HL-60 (cell line): ENCODE measurements at regions not wholly inside any gene's neighbourhood (a gene's known extent, or its start where the extent isn't known, plus 50 kb on each side); places are given as distances from the start of the nearest gene placed in this dataset.

Source experiments
- DNase-seq, 2 experiments: peaks; one replicate each; pipeline ENCODE4 v3.0.0-alpha.2; 2010 to 2020; ENCODE audit warnings: low read depth in 1 of 2, low spot score in 1 of 2
- H3K27ac ChIP-seq: fragments of 250-450 bp; sonication (Bioruptor Pico); replicated peaks from 2 replicates; pipeline ENCODE4 v1.5.1; 2020; ENCODE audit warnings: mild to moderate bottlenecking, moderate library complexity
- H3K27me3 ChIP-seq: fragments of 250-450 bp; sonication (Bioruptor Pico); 2 replicates; pipeline ENCODE4 v1.5.1; 2021; ENCODE audit warnings: mild to moderate bottlenecking, moderate library complexity; ENCODE audit not compliant: insufficient read depth, poor library complexity, severe bottlenecking
- H3K4me3 ChIP-seq: replicated peaks from 2 replicates; pipeline ENCODE4 v1.5.1; 2011; ENCODE audit warnings: mild to moderate bottlenecking, control low read depth, low read length; ENCODE audit not compliant: insufficient read depth
- CTCF ChIP-seq: IDR thresholded peaks from one replicate; pipeline ENCODE4 v1.5.1; 2011; ENCODE audit warnings: low read length, control low read depth, inconsistent platforms; ENCODE audit not compliant: insufficient read depth
- GABPA ChIP-seq: IDR thresholded peaks from 2 replicates; pipeline ENCODE4 v1.6.1; 2012; ENCODE audit warnings: low read depth
- POLR2AphosphoS5 ChIP-seq: IDR thresholded peaks from 2 replicates; pipeline ENCODE4 v1.6.1; 2012; ENCODE audit warnings: low read depth
- REST ChIP-seq: IDR thresholded peaks from 2 replicates; pipeline ENCODE4 v1.6.1; 2012; ENCODE audit warnings: low read depth; ENCODE audit not compliant: insufficient replicate concordance
- SPI1 ChIP-seq: IDR thresholded peaks from 2 replicates; pipeline ENCODE4 v1.6.1; 2012; ENCODE audit warnings: low read depth, mild to moderate bottlenecking, borderline replicate concordance

- DNase-seq, result no peak
- no peaks in the 10 kb centered on the region for H3K27me3 ChIP-seq
- H3K4me3 ChIP-seq, result no peak overlapping the region
- TF ChIP-seq CTCF, result no peak
- TF ChIP-seq SPI1, result no peak
- TF ChIP-seq REST, result no peak
- TF ChIP-seq GABPA, result no peak
- no peak overlapping the region for H3K27ac ChIP-seq
Measured at GRCh38 chr10:71066600-71066999, 145.8 kb upstream of the UNC5B start.

GRCh38 chr10:71067098-71067740, 145.2 kb upstream of the UNC5B start:
- no peak for TF ChIP-seq POLR2AphosphoS5
- Histone ChIP-seq H3K27ac (no peak overlapping the region), H3K4me3 (no peak overlapping the region), H3K27me3 (no peaks in the 10 kb centered on the region)
- DNase-seq, result no peak

- Histone ChIP-seq H3K27ac (no peak overlapping the region), H3K4me3 (no peak overlapping the region), H3K27me3 (no peaks in the 10 kb centered on the region)
- DNase-seq, result no peak
- TF ChIP-seq SPI1, result no peak
- no peak for TF ChIP-seq GABPA
- TF ChIP-seq REST, result no peak
- TF ChIP-seq CTCF, result no peak
- no peak for TF ChIP-seq POLR2AphosphoS5
Measured at GRCh38 chr10:71068861-71069271, 143.5 kb upstream of the UNC5B start.

GRCh38 chr10:71069909-71070666, 142.3 kb upstream of the UNC5B start:
- no peak overlapping the region for H3K27ac ChIP-seq
- DNase-seq, result no peak
- TF ChIP-seq CTCF, result no peak
- no peak for TF ChIP-seq GABPA
- TF ChIP-seq SPI1, result no peak
- TF ChIP-seq REST, result no peak
- no peak for TF ChIP-seq POLR2AphosphoS5
- H3K27me3 ChIP-seq, result no peaks in the 10 kb centered on the region
- H3K4me3 ChIP-seq, result no peak overlapping the region
